ENCODE measurements at regions not wholly inside any gene's neighbourhood (a gene's known extent, or its start where the extent isn't known, plus 50 kb on each side); places are given as distances from the start of the nearest gene placed in this dataset.

GRCh38 chr13:76619631-76620030 lies 266.6 kb downstream of the KCTD12 start:
- TF ChIP-seq CTCF (IDR thresholded peaks at IDR 0.05) (no peak), POLR2A (IDR thresholded peaks at IDR 0.05) (no peak)
